ENCODE measurements at regions not wholly inside any gene's neighbourhood (a gene's known extent, or its start where the extent isn't known, plus 50 kb on each side); places are given as distances from the start of the nearest gene placed in this dataset.

DNA sequence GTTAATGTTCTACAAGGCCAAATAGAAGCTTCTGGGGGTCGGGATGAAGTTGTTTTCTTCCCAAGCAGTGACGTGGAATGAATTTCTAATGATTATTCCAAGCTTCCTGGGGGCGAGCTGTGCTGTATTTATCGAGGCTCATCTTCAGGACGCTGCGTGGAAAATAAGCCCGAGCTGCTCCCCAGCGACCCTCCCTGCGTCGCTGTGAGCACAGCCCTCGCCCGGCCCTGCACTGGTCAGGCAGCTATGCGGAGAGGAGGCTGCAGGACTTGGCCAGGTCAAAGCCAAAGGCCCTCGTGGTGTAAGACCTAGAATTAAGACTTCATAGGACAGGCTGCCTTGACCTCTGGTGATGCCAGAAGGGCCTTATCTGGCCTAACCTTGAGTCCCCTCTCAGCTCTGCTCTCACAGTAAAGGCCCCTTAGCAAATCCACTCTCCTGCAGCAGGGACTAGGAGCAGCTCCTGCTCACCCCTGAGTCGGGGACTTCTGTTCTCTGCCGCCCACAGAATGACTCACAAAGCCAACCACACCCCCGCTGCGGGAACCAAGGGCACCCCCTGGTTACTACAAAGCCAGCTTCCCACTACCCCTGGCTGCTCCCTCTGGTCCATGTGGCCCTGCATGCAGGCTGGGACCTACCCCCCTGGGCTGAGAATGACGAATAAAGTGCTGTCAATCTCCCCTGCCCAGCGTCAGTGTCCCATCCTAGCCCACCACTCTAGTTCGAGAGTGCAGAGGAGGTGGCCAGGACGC, 501.6 kb downstream of the TCERG1L start:
- no peak overlapping the region for H3K27ac ChIP-seq
- H3K9me3 ChIP-seq, result no peaks in the 10 kb centered on the region
- TF ChIP-seq CTCF (IDR thresholded peaks at IDR 0.05) (no peak), EP300 (IDR thresholded peaks at IDR 0.05) (no peak), POLR2A (IDR thresholded peaks at IDR 0.05) (no peak)
- no peak overlapping the region for H3K4me3 ChIP-seq
- DNase-seq (ENCODE audit: low spot score in 2 of 2), result no peak
- no peaks in the 10 kb centered on the region for H3K36me3 ChIP-seq
- H3K4me1 ChIP-seq, result no peaks in the 10 kb centered on the region
- H3K27me3 ChIP-seq, result no peaks in the 10 kb centered on the region
- WGBS, 2 donors, result 62 to 73% methylated on average over 21 to 22 of the region's 22 CpGs

DNA sequence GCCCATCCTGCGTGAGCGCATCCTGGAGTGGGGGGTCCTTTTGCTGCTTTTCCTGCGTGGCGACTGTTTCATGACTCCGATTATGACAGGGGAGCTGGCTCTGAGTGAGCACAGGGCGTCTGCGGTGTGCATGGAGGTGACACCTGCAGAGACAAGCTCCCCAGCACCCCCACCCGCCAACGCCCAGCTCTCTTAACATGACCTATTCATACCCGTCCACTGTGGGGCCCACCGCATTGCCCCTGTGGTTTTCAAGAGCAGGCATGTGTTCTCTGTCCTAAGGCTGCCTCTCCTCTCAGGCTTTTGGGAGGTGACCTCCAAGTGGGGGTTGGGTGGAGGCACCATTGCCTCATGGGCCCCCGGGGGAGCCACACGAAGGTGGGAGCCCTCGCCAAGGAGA, 500.7 kb downstream of the TCERG1L start:
- no peak for TF ChIP-seq EP300 (IDR thresholded peaks at IDR 0.05)
- no peak for TF ChIP-seq CTCF (IDR thresholded peaks at IDR 0.05)
- no peak for TF ChIP-seq POLR2A (IDR thresholded peaks at IDR 0.05)
- Histone ChIP-seq H3K27me3 (no peaks in the 10 kb centered on the region), H3K4me3 (no peak overlapping the region), H3K36me3 (no peaks in the 10 kb centered on the region), H3K4me1 (no peaks in the 10 kb centered on the region), H3K9me3 (no peaks in the 10 kb centered on the region), H3K27ac (no peak overlapping the region)
- DNase-seq (ENCODE audit: low spot score in 2 of 2), result no peak
- WGBS, 2 donors, result 86 to 93% methylated on average over 13 to 14 of the region's 14 CpGs

DNA sequence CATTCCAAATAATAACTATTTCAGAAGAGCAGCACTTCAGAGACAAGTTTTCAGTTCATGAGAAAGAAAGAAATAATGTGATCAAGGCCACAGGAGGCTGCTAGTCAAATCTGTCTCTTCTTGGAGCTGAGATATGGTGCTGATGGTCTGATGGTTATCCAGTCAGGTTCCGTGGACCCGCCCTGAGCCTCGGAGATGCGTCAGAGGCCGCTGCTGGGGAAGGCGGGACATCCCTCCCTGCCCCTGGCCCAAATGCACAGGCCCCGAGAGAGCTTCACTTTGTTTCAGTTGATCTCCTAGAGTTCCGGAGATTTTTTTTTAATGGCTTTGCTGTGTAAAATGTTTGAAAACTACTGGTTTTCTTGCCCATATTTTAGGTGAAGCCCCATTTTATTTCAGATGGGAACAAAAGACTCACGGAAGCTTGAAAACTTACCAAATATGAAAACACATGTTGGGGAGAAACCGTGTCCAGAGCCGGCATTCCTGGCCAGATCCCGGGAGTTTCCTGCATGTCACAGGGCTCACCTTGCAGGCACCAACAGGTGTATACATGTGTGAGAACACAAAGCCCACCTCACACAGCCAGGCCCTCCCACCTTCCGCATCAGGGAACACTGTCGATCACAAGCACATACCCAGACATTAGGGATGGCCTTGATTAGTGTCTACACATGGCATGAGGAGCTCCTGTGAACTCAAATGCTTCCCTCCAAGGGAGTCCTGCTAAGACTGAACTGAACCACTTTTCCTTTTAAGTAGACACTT, 499.0 kb downstream of the TCERG1L start:
- no peak for DNase-seq (ENCODE audit: low spot score in 2 of 2)
- WGBS, 2 donors, result 79 to 83% methylated on average over 14 of the region's 14 CpGs

GRCh38 chr10:130814610-130815009, 496.9 kb downstream of the TCERG1L start:
- WGBS, 2 donors, result 81 to 86% methylated on average over 7 of the region's 7 CpGs
- Histone ChIP-seq H3K36me3 (no peaks in the 10 kb centered on the region), H3K27me3 (no peaks in the 10 kb centered on the region), H3K4me3 (no peak overlapping the region), H3K9me3 (peaks cover 0 to 6% (median 0%) of the 10 kb centered on the region in 4 donors), H3K4me1 (no peaks in the 10 kb centered on the region), H3K27ac (no peak overlapping the region)
- DNase-seq (ENCODE audit: low spot score in 2 of 2), result no peak
- TF ChIP-seq CTCF (IDR thresholded peaks at IDR 0.05) (no peak), EP300 (IDR thresholded peaks at IDR 0.05) (no peak), POLR2A (IDR thresholded peaks at IDR 0.05) (no peak)

More for the DNA sequence above, 499.0 kb downstream of the TCERG1L start:
- no peaks in the 10 kb centered on the region for H3K4me1 ChIP-seq
- TF ChIP-seq EP300 (IDR thresholded peaks at IDR 0.05) (no peak), POLR2A (IDR thresholded peaks at IDR 0.05) (no peak), CTCF (IDR thresholded peaks at IDR 0.05) (no peak)
- no peak overlapping the region for H3K27ac ChIP-seq
- H3K9me3 ChIP-seq, result peaks cover 0 to 6% (median 0%) of the 10 kb centered on the region in 4 donors
- no peaks in the 10 kb centered on the region for H3K27me3 ChIP-seq
- no peaks in the 10 kb centered on the region for H3K36me3 ChIP-seq
- H3K4me3 ChIP-seq, result no peak overlapping the region
